ENCODE measurements at regions not wholly inside any gene's neighbourhood (a gene's known extent, or its start where the extent isn't known, plus 50 kb on each side); places are given as distances from the start of the nearest gene placed in this dataset.
"Not testable (repeated sequence)": the region's sequence is repeated elsewhere in the genome, so short reads cannot be mapped to it uniquely, and the experiment has no call there.

GRCh38 chr10:108598831-108599230 lies 1324.5 kb downstream of the XPNPEP1 start:
- no peak for DNase-seq (ENCODE audit: low spot score)

- DNase-seq (ENCODE audit: low spot score), result no peak
These were observed 1325.0 kb downstream of the XPNPEP1 start for GRCh38 chr10:108598320-108598695.

GRCh38 chr10:108597657-108598319 lies 1325.5 kb downstream of the XPNPEP1 start:
- DNase-seq (ENCODE audit: low spot score), result no peak

- no peak for DNase-seq (ENCODE audit: low spot score)
These were observed 1326.3 kb downstream of the XPNPEP1 start for GRCh38 chr10:108597031-108597430.

GRCh38 chr10:108592956-108593355 lies 1330.4 kb downstream of the XPNPEP1 start:
- no peak for DNase-seq (ENCODE audit: low spot score)

GRCh38 chr10:108591417-108591816 lies 1331.9 kb downstream of the XPNPEP1 start:
- no peak for DNase-seq (ENCODE audit: low spot score)

- no peak for DNase-seq (ENCODE audit: low spot score)
These were observed 1336.9 kb downstream of the XPNPEP1 start for GRCh38 chr10:108586424-108586823.

GRCh38 chr10:108583877-108584276 lies 1339.4 kb downstream of the XPNPEP1 start:
- DNase-seq (ENCODE audit: low spot score), result no peak

- no peak for DNase-seq (ENCODE audit: low spot score)
These were observed 1340.4 kb downstream of the XPNPEP1 start for GRCh38 chr10:108582888-108583287.

GRCh38 chr10:108582387-108582786 lies 1340.9 kb downstream of the XPNPEP1 start:
- DNase-seq (ENCODE audit: low spot score), result no peak

- DNase-seq (ENCODE audit: low spot score), result no peak
These were observed 1345.1 kb downstream of the XPNPEP1 start for GRCh38 chr10:108578258-108578657.

GRCh38 chr10:108574233-108574632 lies 1349.1 kb downstream of the XPNPEP1 start:
- DNase-seq (ENCODE audit: low spot score), result no peak

GRCh38 chr10:108568824-108569223 lies 1354.5 kb downstream of the XPNPEP1 start:
- no peak for DNase-seq (ENCODE audit: low spot score)

GRCh38 chr10:108567899-108568752 lies 1355.2 kb downstream of the XPNPEP1 start:
- DNase-seq (ENCODE audit: low spot score), result no peak

GRCh38 chr10:108566316-108567107 lies 1356.8 kb downstream of the XPNPEP1 start:
- no peak for DNase-seq (ENCODE audit: low spot score)

GRCh38 chr10:108562105-108562504 lies 1361.2 kb downstream of the XPNPEP1 start:
- DNase-seq (ENCODE audit: low spot score), result no peak

GRCh38 chr10:108561649-108562048 lies 1361.7 kb downstream of the XPNPEP1 start:
- DNase-seq (ENCODE audit: low spot score), result no peak

GRCh38 chr10:108560488-108560887 lies 1362.8 kb downstream of the XPNPEP1 start:
- DNase-seq (ENCODE audit: low spot score), result no peak

GRCh38 chr10:108556186-108556585 lies 1367.1 kb downstream of the XPNPEP1 start:
- DNase-seq (ENCODE audit: low spot score), result no peak

- DNase-seq (ENCODE audit: low spot score), result no peak
These were observed 1377.4 kb downstream of the XPNPEP1 start for GRCh38 chr10:108545921-108546320.

GRCh38 chr10:108544500-108545120 lies 1378.7 kb downstream of the XPNPEP1 start:
- DNase-seq (ENCODE audit: low spot score), result peak; percentile 32

- not testable (repeated sequence) for DNase-seq (ENCODE audit: low spot score)
These were observed 1369.0 kb upstream of the SORCS1 start for GRCh38 chr10:108533551-108533950.

Measured in Ammon's horn (tissue), 1 donor.